LNCAP (cell line): ENCODE measurements at regions not wholly inside any gene's neighbourhood (a gene's known extent, or its start where the extent isn't known, plus 50 kb on each side); places are given as distances from the start of the nearest gene placed in this dataset.

Source experiments
- TF ChIP-seq, protein P1 (sequence below): fragments of 450-650 bp; IDR thresholded peaks from 2 replicates; pipeline ENCODE4 v1.5.1; 2017; ENCODE audit warnings: mild to moderate bottlenecking

DNA sequence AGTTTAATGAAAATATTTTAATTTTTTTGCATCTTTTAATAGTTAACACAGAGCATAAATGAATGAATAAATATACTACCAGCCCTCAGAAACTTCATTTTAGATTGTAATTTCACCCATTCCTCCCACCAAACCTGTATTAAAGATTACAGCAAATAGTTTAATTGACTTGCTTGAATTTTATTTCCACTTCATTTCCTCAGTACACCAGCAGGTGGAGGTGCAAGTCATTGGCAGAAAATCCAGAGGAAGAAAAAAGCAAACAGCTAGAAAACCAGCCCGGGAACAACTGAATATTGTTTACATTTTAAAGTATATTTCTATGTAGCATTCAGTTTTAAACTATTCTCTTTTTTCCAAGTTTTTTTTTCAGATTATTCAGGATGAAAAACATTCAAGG, 177.8 kb downstream of the OLFM4 start:
- TF ChIP-seq, protein P1, sequence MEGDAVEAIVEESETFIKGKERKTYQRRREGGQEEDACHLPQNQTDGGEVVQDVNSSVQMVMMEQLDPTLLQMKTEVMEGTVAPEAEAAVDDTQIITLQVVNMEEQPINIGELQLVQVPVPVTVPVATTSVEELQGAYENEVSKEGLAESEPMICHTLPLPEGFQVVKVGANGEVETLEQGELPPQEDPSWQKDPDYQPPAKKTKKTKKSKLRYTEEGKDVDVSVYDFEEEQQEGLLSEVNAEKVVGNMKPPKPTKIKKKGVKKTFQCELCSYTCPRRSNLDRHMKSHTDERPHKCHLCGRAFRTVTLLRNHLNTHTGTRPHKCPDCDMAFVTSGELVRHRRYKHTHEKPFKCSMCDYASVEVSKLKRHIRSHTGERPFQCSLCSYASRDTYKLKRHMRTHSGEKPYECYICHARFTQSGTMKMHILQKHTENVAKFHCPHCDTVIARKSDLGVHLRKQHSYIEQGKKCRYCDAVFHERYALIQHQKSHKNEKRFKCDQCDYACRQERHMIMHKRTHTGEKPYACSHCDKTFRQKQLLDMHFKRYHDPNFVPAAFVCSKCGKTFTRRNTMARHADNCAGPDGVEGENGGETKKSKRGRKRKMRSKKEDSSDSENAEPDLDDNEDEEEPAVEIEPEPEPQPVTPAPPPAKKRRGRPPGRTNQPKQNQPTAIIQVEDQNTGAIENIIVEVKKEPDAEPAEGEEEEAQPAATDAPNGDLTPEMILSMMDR, result peak; percentile 49

DNA sequence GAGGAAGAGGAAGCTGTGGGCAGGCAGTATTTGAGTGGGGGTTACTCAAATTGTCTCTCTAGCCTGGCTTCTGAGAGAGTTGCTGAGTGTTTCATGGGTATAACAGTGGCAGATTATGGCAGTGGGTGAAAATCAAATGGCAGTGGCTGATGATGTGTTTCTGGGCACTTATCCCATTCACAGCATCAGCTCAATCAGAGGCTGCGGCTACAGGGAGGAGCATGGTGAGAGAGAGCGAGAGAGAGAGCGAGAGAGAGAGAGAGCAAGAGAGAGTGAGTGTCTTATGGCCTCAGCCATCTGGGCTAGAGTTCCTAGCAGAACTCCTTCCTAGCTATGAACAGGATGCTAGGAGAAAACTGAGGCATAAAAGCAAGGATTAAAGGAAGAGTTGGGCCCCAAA, 178.9 kb downstream of the OLFM4 start:
- TF ChIP-seq, protein P1, result no peak

GRCh38 chr13:53214433-53214832, 185.8 kb downstream of the OLFM4 start:
- TF ChIP-seq, protein P1, result no peak

- TF ChIP-seq, protein P1, result no peak
Measured at GRCh38 chr13:53215563-53215962, 186.9 kb downstream of the OLFM4 start.

GRCh38 chr13:53216773-53217172, 188.2 kb downstream of the OLFM4 start:
- TF ChIP-seq, protein P1, result no peak

DNA sequence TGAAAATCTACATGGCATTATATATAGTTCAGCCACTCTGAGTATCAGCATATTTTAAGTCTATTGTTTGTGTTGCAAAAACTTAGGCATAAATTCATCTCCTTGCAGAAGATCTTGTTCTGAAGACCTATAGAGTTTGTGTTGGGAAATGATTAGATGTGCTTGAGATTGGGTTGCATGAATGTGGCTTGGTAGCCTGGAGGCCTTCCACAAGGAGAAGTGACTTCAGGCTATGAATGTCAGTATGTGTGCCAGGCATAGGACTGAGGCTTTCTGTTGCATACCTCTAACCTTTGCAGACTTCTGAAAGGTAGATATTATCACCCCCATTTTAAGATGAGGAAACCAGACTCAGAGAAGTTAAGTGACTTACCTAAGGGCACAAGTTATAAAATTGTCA, 188.6 kb downstream of the OLFM4 start:
- TF ChIP-seq, protein P1, result no peak

GRCh38 chr13:53220038-53220437, 191.4 kb downstream of the OLFM4 start:
- TF ChIP-seq, protein P1, result no peak

GRCh38 chr13:53237696-53238095, 209.1 kb downstream of the OLFM4 start:
- TF ChIP-seq, protein P1, result no peak
